B cell (primary cell): ENCODE measurements at regions not wholly inside any gene's neighbourhood (a gene's known extent, or its start where the extent isn't known, plus 50 kb on each side); places are given as distances from the start of the nearest gene placed in this dataset.

ENCODE experiments used
- ATAC-seq: fragments of 200-7000 bp; cut with Tn5 transposase; one replicate; pipeline ENCODE4 v1.10.0; 2021; ENCODE audit warnings: low read depth, mild to moderate bottlenecking, moderate number of reproducible peaks, moderate library complexity
- CTCF ChIA-PET: fragments of 350-600 bp; sonication (Branson Sonifier 250); formaldehyde crosslinking; loops from one replicate; lab custom pipeline; 2021; ENCODE audit warnings: antibody characterized with exemption, inconsistent platforms; lab: Charles Lee
- POLR2A ChIA-PET: fragments of 350-600 bp; sonication (Branson Sonifier 250); formaldehyde crosslinking; loops from one replicate; lab custom pipeline; 2021; ENCODE audit warnings: antibody characterized with exemption; lab: Charles Lee
- DNase-seq: peaks from one replicate; pipeline ENCODE4 v3.0.0; 2013
- H2AFZ ChIP-seq: 2 replicates; pipeline ENCODE4 v1.6.1; 2012; ENCODE audit warnings: mild to moderate bottlenecking, low read depth, low read length; ENCODE audit not compliant: insufficient read depth, poor library complexity, severe bottlenecking
- H3K27ac ChIP-seq, 2 donors: 1 replicate in 1 of 2; 2 replicates in 1 of 2; pipeline ENCODE4 v1.5.1; 2012 to 2013; ENCODE audit warnings: low read length in 2 of 2, mild to moderate bottlenecking in 2 of 2, moderate library complexity in 1 of 2
- H3K27me3 ChIP-seq, 4 experiments: fragments of 200-600 bp in 1 of 4; sonication (generic) in 1 of 4; replicated peaks in 1 of 4; 1 replicate in 2 of 4; 2 replicates in 2 of 4; pipeline versions ENCODE4 v1.6.1 to v1.7.0; 2013 to 2016; ENCODE audit warnings: low read length in 3 of 4, mild to moderate bottlenecking in 2 of 4, mixed read lengths in 1 of 4, moderate library complexity in 1 of 4; ENCODE audit not compliant: insufficient read depth in 4 of 4, control insufficient read depth in 3 of 4; ENCODE audit errors: control extremely low read depth in 1 of 4
- H3K36me3 ChIP-seq, 2 experiments: replicated peaks in 1 of 2; 1 replicate in 1 of 2; 2 replicates in 1 of 2; pipeline versions ENCODE4 v1.6.1 to v1.7.1; 2013; ENCODE audit warnings: low read length in 1 of 2; ENCODE audit not compliant: insufficient read depth in 2 of 2, control insufficient read depth in 1 of 2; ENCODE audit errors: control extremely low read depth in 1 of 2, extremely low read depth in 1 of 2
- H3K4me1 ChIP-seq, 2 donors: fragments of 200-600 bp in 1 of 2; sonication (generic) in 1 of 2; 1 replicate in 1 of 2; 2 replicates in 1 of 2; pipeline versions ENCODE4 v1.5.1 to v1.6.1; 2013 to 2017; ENCODE audit warnings: low read length in 2 of 2; ENCODE audit not compliant: control insufficient read depth in 2 of 2, insufficient read depth in 2 of 2
- H3K4me2 ChIP-seq: replicated peaks from 2 replicates; pipeline ENCODE3; 2012; ENCODE audit warnings: mild to moderate bottlenecking, low read depth, low read length; ENCODE audit not compliant: poor library complexity, severe bottlenecking
- H3K4me3 ChIP-seq, 5 experiments: fragments of 200-600 bp in 1 of 5; sonication (generic) in 1 of 5; 1 replicate in 3 of 5; 2 replicates in 2 of 5; pipeline versions ENCODE4 v1.5.1 to v1.7.0; 2011 to 2016; ENCODE audit warnings: low read length in 4 of 5, mild to moderate bottlenecking in 4 of 5, low read depth in 2 of 5, control low read depth in 1 of 5, moderate library complexity in 1 of 5; ENCODE audit not compliant: insufficient read depth in 1 of 5; ENCODE audit errors: control extremely low read depth in 1 of 5, extremely low read depth in 1 of 5
- H3K79me2 ChIP-seq: fragments of 200-600 bp; sonication (generic); one replicate; pipeline ENCODE4 v1.6.0; 2016; ENCODE audit warnings: low read length; ENCODE audit not compliant: control insufficient read depth, insufficient read depth
- H3K9ac ChIP-seq: fragments of 200-600 bp; sonication (generic); 2 replicates; pipeline ENCODE4 v1.6.1; 2017; ENCODE audit warnings: mild to moderate bottlenecking, low read length, moderate library complexity
- H3K9me3 ChIP-seq, 3 donors: one replicate each; pipeline versions ENCODE4 v1.6.1 to v1.7.1; 2013; ENCODE audit warnings: low read length in 2 of 3; ENCODE audit not compliant: control insufficient read depth in 2 of 3, insufficient read depth in 1 of 3; ENCODE audit errors: control extremely low read depth in 1 of 3
- H4K20me1 ChIP-seq: 2 replicates; pipeline ENCODE4 v1.6.0; 2012; ENCODE audit warnings: mild to moderate bottlenecking, low read length; ENCODE audit not compliant: insufficient read depth, control insufficient read depth, poor library complexity, severe bottlenecking
- H3K27ac Mint-ChIP-seq: one replicate; pipeline ENCODE4 v1.8.0; 2021; ENCODE audit warnings: mixed read lengths
- H3K27me3 Mint-ChIP-seq: one replicate; pipeline ENCODE4 v1.8.0; 2021; ENCODE audit warnings: mixed read lengths
- H3K4me1 Mint-ChIP-seq: one replicate; pipeline ENCODE4 v1.8.0; 2021; ENCODE audit warnings: mixed read lengths
- H3K4me3 Mint-ChIP-seq: one replicate; pipeline ENCODE4 v1.8.0; 2021; ENCODE audit warnings: mixed read lengths
- H3K9me3 Mint-ChIP-seq: one replicate; pipeline ENCODE4 v1.8.0; 2022; ENCODE audit warnings: mixed read lengths; ENCODE audit not compliant: insufficient read depth
- EZH2 ChIP-seq: IDR thresholded peaks from 2 replicates; pipeline ENCODE4 v1.6.1; 2012; ENCODE audit warnings: borderline replicate concordance, low read depth, mild to moderate bottlenecking, moderate library complexity, low read length; ENCODE audit not compliant: insufficient read depth, poor library complexity, severe bottlenecking
- WGBS: methylation state at CpG from one replicate; pipeline ENCODE4 v1.1.5; 2013; ENCODE audit warnings: missing lambda C conversion rate; ENCODE audit not compliant: insufficient coverage; 5-methylcytosine and 5-hydroxymethylcytosine counted together
- intact Hi-C: fragments of 100-400 bp; cut with micrococcal nuclease; formaldehyde crosslinking; loops from one replicate; pipeline ENCODE4 v1.10.0; 2022
- TF ChIP-seq, protein P1 (sequence below): fragments of 200-600 bp; IDR thresholded peaks from one replicate; pipeline ENCODE4 v1.8.0; 2022; ENCODE audit warnings: antibody characterized with exemption, mild to moderate bottlenecking

- Histone ChIP-seq H3K4me3 (no peak overlapping the region), H3K9me3 (peaks cover 0 to 6% (median 4%) of the 10 kb centered on the region in 3 donors), H3K79me2 (no peaks in the 10 kb centered on the region), H3K9ac (no peak overlapping the region), H3K27ac (no peak overlapping the region), H3K27me3 (peaks cover 0 to 5% (median 3%) of the 10 kb centered on the region in 4 experiments), H3K36me3 (no peaks in the 10 kb centered on the region), H3K4me1 (no peaks in the 10 kb centered on the region), H3K4me2 (no peak overlapping the region), H2AFZ (no peak overlapping the region), H4K20me1 (no peaks in the 10 kb centered on the region)
- ATAC-seq = no peak
- no peak for DNase-seq
- WGBS = no CpG with 5 or more reads among the region's 1 CpG
- Mint-ChIP-seq H3K9me3 (peaks cover 9% of the 10 kb centered on the region), H3K4me3 (no peak overlapping the region), H3K27me3 (peaks cover 38% of the 10 kb centered on the region), H3K27ac (no peak overlapping the region), H3K4me1 (no peaks in the 10 kb centered on the region)
- intact Hi-C loops = no loop called here
- POLR2A ChIA-PET = no interaction called here
- TF ChIP-seq, protein P1, sequence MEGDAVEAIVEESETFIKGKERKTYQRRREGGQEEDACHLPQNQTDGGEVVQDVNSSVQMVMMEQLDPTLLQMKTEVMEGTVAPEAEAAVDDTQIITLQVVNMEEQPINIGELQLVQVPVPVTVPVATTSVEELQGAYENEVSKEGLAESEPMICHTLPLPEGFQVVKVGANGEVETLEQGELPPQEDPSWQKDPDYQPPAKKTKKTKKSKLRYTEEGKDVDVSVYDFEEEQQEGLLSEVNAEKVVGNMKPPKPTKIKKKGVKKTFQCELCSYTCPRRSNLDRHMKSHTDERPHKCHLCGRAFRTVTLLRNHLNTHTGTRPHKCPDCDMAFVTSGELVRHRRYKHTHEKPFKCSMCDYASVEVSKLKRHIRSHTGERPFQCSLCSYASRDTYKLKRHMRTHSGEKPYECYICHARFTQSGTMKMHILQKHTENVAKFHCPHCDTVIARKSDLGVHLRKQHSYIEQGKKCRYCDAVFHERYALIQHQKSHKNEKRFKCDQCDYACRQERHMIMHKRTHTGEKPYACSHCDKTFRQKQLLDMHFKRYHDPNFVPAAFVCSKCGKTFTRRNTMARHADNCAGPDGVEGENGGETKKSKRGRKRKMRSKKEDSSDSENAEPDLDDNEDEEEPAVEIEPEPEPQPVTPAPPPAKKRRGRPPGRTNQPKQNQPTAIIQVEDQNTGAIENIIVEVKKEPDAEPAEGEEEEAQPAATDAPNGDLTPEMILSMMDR = no peak
- TF ChIP-seq EZH2 = no peak
- CTCF ChIA-PET = no interaction called here
Observed at GRCh38 chr15:69643971-69644370, 191.4 kb downstream of the RPLP1 start.

- ChIA-PET CTCF (no interaction called here), POLR2A (no interaction called here)
- Mint-ChIP-seq H3K4me3 (no peak overlapping the region), H3K9me3 (peaks cover 5% of the 10 kb centered on the region), H3K27me3 (peaks cover 44% of the 10 kb centered on the region), H3K27ac (no peak overlapping the region), H3K4me1 (no peaks in the 10 kb centered on the region)
- Histone ChIP-seq H3K27me3 (peaks cover 0 to 5% (median 4%) of the 10 kb centered on the region in 4 experiments), H3K9me3 (peaks cover 0 to 6% (median 4%) of the 10 kb centered on the region in 3 donors), H3K4me1 (no peaks in the 10 kb centered on the region), H3K9ac (no peak overlapping the region), H3K27ac (no peak overlapping the region), H3K36me3 (no peaks in the 10 kb centered on the region), H2AFZ (no peak overlapping the region), H3K4me2 (no peak overlapping the region), H3K79me2 (no peaks in the 10 kb centered on the region), H3K4me3 (no peak overlapping the region), H4K20me1 (no peaks in the 10 kb centered on the region)
- no peak for TF ChIP-seq EZH2
- TF ChIP-seq, protein P1 = no peak
- ATAC-seq (no peak), DNase-seq (no peak)
- WGBS = no CpG with 5 or more reads among the region's 1 CpG
- intact Hi-C loops = no loop called here
Observed at GRCh38 chr15:69644876-69645275, 192.3 kb downstream of the RPLP1 start.
